GM10266 (cell line): ENCODE measurements at regions not wholly inside any gene's neighbourhood (a gene's known extent, or its start where the extent isn't known, plus 50 kb on each side); places are given as distances from the start of the nearest gene placed in this dataset.

Source experiments
- DNase-seq: peaks from one replicate; pipeline ENCODE4 v3.0.0; 2012; ENCODE audit errors: extremely low spot score
- TF ChIP-seq, protein P1 (sequence below): IDR thresholded peaks from 2 replicates; pipeline ENCODE4 v1.5.1; 2012; ENCODE audit warnings: mild to moderate bottlenecking, low read depth; ENCODE audit not compliant: control insufficient read depth, insufficient read depth; ENCODE audit errors: missing control alignments

DNA sequence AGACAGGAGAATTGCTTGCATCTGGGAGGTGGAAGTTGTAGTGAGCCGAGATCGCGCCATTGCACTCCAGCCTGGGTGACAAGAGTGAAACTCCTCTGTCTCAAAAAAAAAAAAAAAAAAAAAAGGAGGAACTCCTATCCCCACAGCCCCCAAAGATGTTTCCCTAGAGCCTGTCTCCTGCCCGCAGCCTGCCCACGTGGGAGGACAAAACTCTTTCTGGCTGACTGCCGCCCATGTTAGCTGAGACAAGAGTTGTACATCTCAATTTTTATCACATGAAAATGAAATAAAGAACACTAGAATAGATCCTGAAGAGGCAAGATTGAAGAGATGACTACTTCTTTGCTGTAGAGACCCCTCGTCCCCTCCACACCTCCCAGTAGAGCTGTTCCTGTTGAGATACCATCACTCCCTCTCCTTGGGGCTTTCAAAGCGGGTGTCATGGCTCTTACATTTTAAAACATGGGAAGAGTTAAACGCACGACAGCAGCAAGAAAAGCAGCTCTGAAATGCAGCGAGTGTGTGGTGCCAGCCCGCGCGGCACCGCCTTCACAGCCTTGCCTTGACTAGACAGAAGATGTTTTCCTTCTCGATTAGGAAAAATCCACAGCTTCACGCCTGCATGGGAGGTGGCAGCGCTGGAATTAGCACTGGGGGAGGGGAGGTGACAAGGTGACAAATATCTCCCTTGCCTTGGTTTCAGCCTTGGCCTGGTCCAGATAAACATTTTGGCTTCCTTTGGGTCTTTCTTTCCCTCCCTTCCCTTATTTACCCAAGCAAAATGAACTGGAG lies 253.4 kb upstream of the CSF3R start:
- TF ChIP-seq, protein P1, sequence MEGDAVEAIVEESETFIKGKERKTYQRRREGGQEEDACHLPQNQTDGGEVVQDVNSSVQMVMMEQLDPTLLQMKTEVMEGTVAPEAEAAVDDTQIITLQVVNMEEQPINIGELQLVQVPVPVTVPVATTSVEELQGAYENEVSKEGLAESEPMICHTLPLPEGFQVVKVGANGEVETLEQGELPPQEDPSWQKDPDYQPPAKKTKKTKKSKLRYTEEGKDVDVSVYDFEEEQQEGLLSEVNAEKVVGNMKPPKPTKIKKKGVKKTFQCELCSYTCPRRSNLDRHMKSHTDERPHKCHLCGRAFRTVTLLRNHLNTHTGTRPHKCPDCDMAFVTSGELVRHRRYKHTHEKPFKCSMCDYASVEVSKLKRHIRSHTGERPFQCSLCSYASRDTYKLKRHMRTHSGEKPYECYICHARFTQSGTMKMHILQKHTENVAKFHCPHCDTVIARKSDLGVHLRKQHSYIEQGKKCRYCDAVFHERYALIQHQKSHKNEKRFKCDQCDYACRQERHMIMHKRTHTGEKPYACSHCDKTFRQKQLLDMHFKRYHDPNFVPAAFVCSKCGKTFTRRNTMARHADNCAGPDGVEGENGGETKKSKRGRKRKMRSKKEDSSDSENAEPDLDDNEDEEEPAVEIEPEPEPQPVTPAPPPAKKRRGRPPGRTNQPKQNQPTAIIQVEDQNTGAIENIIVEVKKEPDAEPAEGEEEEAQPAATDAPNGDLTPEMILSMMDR = no peak
- no peak for DNase-seq

DNA sequence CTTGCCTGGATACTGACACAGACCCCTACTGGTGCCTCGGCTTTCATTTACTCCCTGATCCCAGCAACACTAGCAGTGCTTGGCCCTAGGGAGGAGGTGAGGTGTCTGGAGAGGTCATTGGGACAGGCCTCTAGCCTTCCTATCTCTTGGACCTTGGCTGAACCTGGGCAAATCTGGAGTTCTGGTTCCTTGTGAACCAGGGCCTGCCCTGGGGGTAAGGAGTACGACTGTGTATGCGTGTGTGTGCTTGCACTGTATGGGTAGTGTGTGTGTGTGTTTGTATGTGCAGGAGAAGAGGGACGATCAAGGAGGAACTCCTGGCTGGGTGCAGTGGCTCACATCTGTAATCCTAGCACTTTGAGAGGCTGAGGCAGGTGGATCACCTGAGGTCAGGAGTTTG lies 252.7 kb upstream of the CSF3R start:
- DNase-seq = no peak
- TF ChIP-seq, protein P1 = no peak

DNA sequence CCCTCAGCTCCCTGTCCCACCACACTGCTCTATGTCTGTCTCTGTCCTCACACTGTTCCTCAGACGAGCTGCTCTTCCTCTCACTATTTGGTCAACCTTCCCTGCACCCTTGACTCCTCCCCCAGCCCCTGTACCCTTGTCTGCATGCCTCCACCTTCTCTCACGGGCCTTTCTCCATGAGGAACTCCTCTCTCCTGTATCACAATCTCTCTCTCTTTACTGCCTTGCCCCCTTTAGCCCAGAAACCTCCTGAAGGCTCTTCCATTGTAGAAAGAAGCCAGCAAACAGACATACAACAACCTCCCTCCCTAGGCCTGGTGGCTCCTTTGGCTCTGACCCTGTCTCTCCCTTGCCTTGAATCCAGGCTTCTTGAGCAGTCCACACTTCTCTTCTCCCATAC lies 251.6 kb upstream of the CSF3R start:
- DNase-seq = no peak
- TF ChIP-seq, protein P1 = no peak

DNA sequence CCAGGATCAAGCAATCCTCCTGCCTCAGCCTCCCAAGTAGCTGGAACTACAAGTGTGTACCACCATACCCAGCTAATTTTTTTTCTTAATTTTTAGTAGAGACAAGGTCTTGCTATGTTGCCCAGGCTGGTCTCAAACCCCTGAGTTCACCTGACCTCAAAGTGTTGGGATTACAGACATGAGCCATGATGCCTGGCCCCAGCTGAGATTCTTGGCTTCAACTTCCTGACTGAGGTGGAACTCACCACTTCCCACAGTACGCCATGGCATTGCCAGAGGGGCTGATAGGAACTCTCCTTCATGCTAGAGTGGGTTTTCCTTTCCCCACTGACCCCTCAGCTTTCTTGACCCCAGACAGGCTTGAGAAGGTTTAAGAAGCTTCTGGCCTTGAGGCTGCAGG lies 251.0 kb upstream of the CSF3R start:
- no peak for DNase-seq
- TF ChIP-seq, protein P1 = no peak

DNA sequence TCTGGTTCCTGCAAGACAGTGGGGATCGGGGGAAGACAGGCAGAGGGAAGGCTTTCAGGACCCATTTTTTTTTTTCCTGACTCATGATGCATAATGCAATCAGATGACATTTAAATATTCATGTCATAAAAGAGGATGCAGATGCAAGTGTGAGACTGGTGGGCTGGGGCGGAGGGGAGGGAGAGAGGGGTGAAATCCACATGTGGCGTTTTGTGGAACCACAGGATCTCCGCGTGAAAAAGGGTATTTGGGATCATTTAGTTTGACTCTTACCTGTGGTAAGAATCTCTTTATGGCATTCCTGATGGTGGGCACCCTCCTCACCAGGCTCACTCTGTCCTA lies 249.3 kb upstream of the CSF3R start:
- TF ChIP-seq, protein P1 = no peak

DNA sequence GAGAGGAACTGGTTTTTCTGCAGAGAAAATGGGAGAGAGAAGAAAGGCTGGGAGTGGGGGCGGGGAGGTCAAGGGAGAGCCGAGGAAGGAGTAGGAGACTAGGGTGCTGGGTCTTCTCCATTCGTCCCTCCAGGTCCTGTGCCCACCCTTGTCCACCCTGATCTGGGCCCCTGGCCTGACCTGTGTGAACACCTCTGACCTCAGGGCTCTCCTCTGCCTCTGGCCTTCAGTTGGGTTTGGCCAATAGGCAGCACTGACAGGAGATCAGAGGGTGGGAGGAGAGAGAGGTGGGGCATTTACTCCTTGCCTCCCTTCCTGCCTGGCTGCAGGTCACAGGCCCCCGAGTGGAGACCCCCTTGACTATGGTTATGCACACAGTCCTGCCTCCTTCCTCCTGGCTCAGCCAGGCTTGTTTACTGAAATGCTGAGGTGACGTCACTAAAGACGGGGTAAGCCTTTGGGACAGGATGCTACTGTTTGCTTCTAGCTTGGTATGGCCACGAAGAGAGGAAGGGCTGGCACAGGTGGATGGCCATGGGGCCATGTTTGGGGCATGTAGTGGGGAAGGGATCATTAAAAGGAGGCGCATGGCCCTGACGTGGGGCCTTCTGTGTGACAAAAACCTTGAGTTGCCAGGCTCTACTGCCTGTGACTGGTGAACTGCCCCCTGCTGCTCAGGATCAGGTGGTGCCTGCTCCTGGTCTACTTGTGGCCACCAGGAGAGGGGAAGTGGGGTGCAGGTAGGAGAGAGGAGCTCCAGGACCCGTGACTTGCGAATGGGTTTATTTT lies 248.7 kb upstream of the CSF3R start:
- DNase-seq = no peak

More for the DNA sequence above, 249.3 kb upstream of the CSF3R start:
- DNase-seq = no peak

More for the DNA sequence above, 248.7 kb upstream of the CSF3R start:
- TF ChIP-seq, protein P1 = no peak
